ENCODE measurements at regions not wholly inside any gene's neighbourhood (a gene's known extent, or its start where the extent isn't known, plus 50 kb on each side); places are given as distances from the start of the nearest gene placed in this dataset.

DNA sequence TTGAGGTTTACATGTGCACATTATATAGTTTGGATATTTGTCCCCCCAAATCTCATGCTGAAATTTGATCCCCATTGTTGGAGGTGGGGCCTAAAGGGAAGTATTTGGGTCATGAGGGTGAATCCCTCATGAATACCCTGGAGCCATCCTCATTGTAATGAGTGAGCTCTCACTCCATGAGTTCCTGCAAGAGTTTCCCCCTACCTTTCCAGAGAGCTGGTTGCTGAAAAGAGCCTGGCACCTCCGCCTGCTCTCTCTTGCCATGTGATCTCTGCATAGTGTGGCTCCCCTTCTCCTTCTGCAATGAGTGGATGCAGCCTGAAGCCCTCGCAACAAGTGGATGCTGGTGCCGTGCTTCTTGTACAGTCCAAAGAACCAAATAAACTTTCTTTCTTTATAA is 234.3 kb upstream of the DIO2 start:
- TF ChIP-seq, protein P1, sequence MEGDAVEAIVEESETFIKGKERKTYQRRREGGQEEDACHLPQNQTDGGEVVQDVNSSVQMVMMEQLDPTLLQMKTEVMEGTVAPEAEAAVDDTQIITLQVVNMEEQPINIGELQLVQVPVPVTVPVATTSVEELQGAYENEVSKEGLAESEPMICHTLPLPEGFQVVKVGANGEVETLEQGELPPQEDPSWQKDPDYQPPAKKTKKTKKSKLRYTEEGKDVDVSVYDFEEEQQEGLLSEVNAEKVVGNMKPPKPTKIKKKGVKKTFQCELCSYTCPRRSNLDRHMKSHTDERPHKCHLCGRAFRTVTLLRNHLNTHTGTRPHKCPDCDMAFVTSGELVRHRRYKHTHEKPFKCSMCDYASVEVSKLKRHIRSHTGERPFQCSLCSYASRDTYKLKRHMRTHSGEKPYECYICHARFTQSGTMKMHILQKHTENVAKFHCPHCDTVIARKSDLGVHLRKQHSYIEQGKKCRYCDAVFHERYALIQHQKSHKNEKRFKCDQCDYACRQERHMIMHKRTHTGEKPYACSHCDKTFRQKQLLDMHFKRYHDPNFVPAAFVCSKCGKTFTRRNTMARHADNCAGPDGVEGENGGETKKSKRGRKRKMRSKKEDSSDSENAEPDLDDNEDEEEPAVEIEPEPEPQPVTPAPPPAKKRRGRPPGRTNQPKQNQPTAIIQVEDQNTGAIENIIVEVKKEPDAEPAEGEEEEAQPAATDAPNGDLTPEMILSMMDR (IDR thresholded peaks at IDR 0.05 in 4 of 5, conservative IDR thresholded peaks at IDR 0.05 in 1 of 5): no peak
- TF ChIP-seq POLR2A (IDR thresholded peaks at IDR 0.05): no peak
